Activated CD8-positive, alpha-beta T cell treated with anti-CD3 and anti-CD28 coated beads for 36 hours (primary cell): ENCODE measurements at regions not wholly inside any gene's neighbourhood (a gene's known extent, or its start where the extent isn't known, plus 50 kb on each side); places are given as distances from the start of the nearest gene placed in this dataset.

Experiments used
- ATAC-seq: fragments of 200-7000 bp; cut with Tn5 transposase; one replicate; pipeline ENCODE4 v1.10.0; 2021; ENCODE audit warnings: mild to moderate bottlenecking, moderate library complexity
- CTCF ChIA-PET: fragments of 350-600 bp; sonication (Branson Sonifier 250); formaldehyde crosslinking; loops from one replicate; lab custom pipeline; 2021; ENCODE audit warnings: antibody characterized with exemption; lab: Charles Lee
- POLR2A ChIA-PET: fragments of 350-600 bp; sonication (Branson Sonifier 250); formaldehyde crosslinking; loops from one replicate; lab custom pipeline; 2021; ENCODE audit warnings: antibody characterized with exemption; lab: Charles Lee
- DNase-seq: peaks from one replicate; pipeline ENCODE4 v3.0.0-alpha.2; 2020
- H3K27ac Mint-ChIP-seq: one replicate; pipeline ENCODE4 v1.8.0; 2021; ENCODE audit warnings: mild to moderate bottlenecking, mixed read lengths
- H3K27me3 Mint-ChIP-seq: one replicate; pipeline ENCODE4 v1.8.0; 2021; ENCODE audit warnings: mixed read lengths
- H3K36me3 Mint-ChIP-seq: one replicate; pipeline ENCODE4 v1.8.0; 2021; ENCODE audit warnings: low read depth, mixed read lengths
- H3K4me1 Mint-ChIP-seq: one replicate; pipeline ENCODE4 v1.8.0; 2021; ENCODE audit warnings: low read depth, mixed read lengths
- H3K4me3 Mint-ChIP-seq: one replicate; pipeline ENCODE4 v1.8.0; 2021; ENCODE audit warnings: mild to moderate bottlenecking, moderate library complexity, mixed read lengths
- H3K9me3 Mint-ChIP-seq: one replicate; pipeline ENCODE4 v1.8.0; 2021; ENCODE audit warnings: mixed read lengths
- intact Hi-C: fragments of 100-400 bp; cut with micrococcal nuclease; formaldehyde crosslinking; loops from one replicate; pipeline ENCODE4 v1.10.0; 2022
- TF ChIP-seq, protein P1 (sequence below): fragments of 200-600 bp; IDR thresholded peaks from one replicate; pipeline ENCODE4 v1.8.0; 2022; ENCODE audit warnings: antibody characterized with exemption, mild to moderate bottlenecking

DNA sequence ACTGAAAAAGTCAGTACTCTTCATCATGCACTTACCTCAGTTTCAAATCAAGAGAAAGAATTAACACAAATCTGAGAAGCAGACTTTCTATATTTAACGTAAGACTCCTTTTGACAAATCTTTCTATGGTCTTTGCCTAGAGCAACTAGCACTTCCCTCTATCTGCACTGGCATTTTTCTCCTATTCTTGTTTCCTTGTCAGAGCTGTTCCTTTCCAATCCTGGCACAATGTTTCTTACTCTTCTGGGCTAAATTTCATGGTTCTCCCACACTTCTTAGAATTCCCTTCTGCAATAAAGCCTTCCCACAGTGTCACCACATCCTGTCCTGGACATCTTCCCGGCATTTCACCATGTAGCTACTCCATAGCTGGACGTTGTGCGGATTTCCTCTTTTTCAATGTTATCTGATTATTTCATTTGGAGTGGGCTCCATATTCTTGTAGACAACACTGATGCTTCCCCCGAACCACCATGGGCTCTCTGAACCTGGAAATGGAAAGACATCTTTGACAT is 144.7 kb upstream of the CTNNA2 start:
- ATAC-seq = no peak
- H3K27ac Mint-ChIP-seq = no peak overlapping the region
- H3K9me3 Mint-ChIP-seq = peaks cover 6% of the 10 kb centered on the region
- TF ChIP-seq, protein P1, sequence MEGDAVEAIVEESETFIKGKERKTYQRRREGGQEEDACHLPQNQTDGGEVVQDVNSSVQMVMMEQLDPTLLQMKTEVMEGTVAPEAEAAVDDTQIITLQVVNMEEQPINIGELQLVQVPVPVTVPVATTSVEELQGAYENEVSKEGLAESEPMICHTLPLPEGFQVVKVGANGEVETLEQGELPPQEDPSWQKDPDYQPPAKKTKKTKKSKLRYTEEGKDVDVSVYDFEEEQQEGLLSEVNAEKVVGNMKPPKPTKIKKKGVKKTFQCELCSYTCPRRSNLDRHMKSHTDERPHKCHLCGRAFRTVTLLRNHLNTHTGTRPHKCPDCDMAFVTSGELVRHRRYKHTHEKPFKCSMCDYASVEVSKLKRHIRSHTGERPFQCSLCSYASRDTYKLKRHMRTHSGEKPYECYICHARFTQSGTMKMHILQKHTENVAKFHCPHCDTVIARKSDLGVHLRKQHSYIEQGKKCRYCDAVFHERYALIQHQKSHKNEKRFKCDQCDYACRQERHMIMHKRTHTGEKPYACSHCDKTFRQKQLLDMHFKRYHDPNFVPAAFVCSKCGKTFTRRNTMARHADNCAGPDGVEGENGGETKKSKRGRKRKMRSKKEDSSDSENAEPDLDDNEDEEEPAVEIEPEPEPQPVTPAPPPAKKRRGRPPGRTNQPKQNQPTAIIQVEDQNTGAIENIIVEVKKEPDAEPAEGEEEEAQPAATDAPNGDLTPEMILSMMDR = no peak
- H3K36me3 Mint-ChIP-seq = no peaks in the 10 kb centered on the region
- POLR2A ChIA-PET = no interaction called here
- intact Hi-C loops = no loop called here
- CTCF ChIA-PET = no interaction called here
- H3K4me1 Mint-ChIP-seq = no peaks in the 10 kb centered on the region
- no peak overlapping the region for H3K4me3 Mint-ChIP-seq
- DNase-seq = no peak
- H3K27me3 Mint-ChIP-seq = no peaks in the 10 kb centered on the region

DNA sequence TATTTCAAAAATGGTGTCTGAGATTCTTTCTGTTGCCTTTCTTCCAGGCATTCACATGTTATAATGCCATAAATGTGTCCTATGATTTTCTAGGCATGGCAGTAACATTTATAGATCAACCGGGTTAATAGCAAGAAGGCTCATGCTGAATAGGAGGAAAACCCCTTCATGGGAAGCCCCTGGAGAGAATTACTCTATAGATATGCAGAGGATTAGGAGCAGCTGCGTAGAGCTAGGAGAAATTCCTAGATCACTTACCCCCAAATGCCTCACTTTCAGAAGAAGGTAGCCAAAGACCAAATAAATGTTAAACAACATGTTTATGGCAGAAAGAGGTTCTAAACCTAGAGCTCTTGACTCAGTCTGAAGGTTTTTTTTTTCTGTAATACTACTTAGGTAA is 153.4 kb upstream of the CTNNA2 start:
- no peak for ATAC-seq
- POLR2A ChIA-PET = no interaction called here

DNA sequence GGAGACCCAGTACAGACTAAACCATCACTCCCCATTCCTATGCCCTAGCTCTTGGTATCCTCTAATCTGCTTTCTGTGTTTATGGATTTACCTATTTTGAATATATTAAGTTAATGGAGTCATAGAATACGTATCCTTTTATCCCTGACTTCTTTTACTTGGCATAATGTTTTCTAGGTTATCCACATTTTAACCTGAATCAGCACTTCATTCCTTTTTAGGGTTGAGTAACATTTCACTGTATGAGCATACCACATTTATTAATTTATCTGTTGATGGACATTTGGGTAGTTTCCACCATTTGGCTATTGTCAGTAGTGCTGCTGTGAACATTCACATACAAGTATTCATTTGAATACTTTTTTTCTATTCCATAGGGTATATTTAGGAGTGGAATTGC is 157.3 kb upstream of the CTNNA2 start:
- intact Hi-C loops = no loop called here
- no peak overlapping the region for H3K4me3 Mint-ChIP-seq
- ATAC-seq (no peak), DNase-seq (no peak)
- no peaks in the 10 kb centered on the region for H3K27me3 Mint-ChIP-seq
- TF ChIP-seq, protein P1 = no peak
- H3K27ac Mint-ChIP-seq = no peak overlapping the region
- H3K9me3 Mint-ChIP-seq = peaks cover 7% of the 10 kb centered on the region
- ChIA-PET CTCF (no interaction called here), POLR2A (no interaction called here)
- no peaks in the 10 kb centered on the region for H3K36me3 Mint-ChIP-seq
- no peaks in the 10 kb centered on the region for H3K4me1 Mint-ChIP-seq

More for the DNA sequence above, 153.4 kb upstream of the CTNNA2 start:
- intact Hi-C loops = no loop called here
- Mint-ChIP-seq H3K4me1 (no peaks in the 10 kb centered on the region), H3K4me3 (no peak overlapping the region), H3K27me3 (no peaks in the 10 kb centered on the region), H3K9me3 (peaks cover 4% of the 10 kb centered on the region), H3K27ac (no peak overlapping the region), H3K36me3 (no peaks in the 10 kb centered on the region)
- TF ChIP-seq, protein P1 = no peak
- CTCF ChIA-PET = interaction anchor here (0.6 kb wide), 1 partner anchor 10 kb away, joined by 3 read pairs; no protein-coding TSS in a partner anchor
- DNase-seq = no peak

DNA sequence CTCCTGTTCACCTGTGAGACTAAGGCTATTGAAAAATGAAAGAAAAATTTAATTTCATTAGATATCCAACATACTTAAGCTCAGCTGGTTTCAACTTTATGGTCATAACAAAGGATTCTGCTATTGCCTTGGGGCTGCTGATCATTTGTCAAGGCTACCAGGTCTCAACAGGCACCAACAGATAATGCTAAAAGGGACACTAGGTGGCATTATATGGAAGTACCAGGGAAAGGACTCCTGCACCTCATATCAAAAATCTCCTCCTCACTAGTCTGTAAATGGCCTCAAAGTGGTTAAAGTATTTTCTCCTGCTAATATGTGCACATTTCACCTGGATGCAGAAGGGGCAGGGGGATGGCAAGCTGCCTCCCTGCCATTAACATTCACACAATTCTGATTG is 167.9 kb upstream of the REG3A start:
- ATAC-seq = no peak
- H3K27me3 Mint-ChIP-seq = no peaks in the 10 kb centered on the region
- ChIA-PET CTCF (no interaction called here), POLR2A (no interaction called here)
- intact Hi-C loops = no loop called here
- no peaks in the 10 kb centered on the region for H3K9me3 Mint-ChIP-seq
- H3K4me3 Mint-ChIP-seq = no peak overlapping the region
- no peaks in the 10 kb centered on the region for H3K36me3 Mint-ChIP-seq
- H3K27ac Mint-ChIP-seq = no peak overlapping the region
- no peak for DNase-seq
- TF ChIP-seq, protein P1 = no peak
- no peaks in the 10 kb centered on the region for H3K4me1 Mint-ChIP-seq

DNA sequence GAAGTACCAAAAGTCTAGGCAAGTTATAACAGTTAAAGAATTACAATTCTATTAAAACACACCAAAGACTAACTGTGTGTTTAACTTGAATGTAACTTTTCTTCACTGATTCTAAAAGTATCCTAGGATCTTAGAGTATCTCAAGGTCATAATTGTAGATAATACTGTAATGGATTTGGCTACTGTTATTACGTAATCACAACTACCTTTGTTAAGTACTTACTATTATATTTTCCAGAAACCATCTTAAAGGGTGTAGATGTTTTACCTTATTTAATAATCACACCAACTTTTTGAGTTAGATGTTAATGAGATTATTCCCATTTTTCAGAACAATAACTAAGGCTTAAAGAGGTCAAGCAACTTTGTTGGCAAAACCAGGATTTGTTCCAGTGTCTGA is 161.3 kb upstream of the REG3A start:
- CTCF ChIA-PET = no interaction called here
- H3K36me3 Mint-ChIP-seq = no peaks in the 10 kb centered on the region
- POLR2A ChIA-PET = no interaction called here
- ATAC-seq = no peak
- H3K4me1 Mint-ChIP-seq = no peaks in the 10 kb centered on the region
- no peaks in the 10 kb centered on the region for H3K27me3 Mint-ChIP-seq
- H3K27ac Mint-ChIP-seq = no peak overlapping the region
- no peak for DNase-seq
- TF ChIP-seq, protein P1 = no peak
- intact Hi-C loops = no loop called here
- H3K4me3 Mint-ChIP-seq = no peak overlapping the region
- no peaks in the 10 kb centered on the region for H3K9me3 Mint-ChIP-seq
